ENCODE measurements at regions not wholly inside any gene's neighbourhood (a gene's known extent, or its start where the extent isn't known, plus 50 kb on each side); places are given as distances from the start of the nearest gene placed in this dataset.

DNA sequence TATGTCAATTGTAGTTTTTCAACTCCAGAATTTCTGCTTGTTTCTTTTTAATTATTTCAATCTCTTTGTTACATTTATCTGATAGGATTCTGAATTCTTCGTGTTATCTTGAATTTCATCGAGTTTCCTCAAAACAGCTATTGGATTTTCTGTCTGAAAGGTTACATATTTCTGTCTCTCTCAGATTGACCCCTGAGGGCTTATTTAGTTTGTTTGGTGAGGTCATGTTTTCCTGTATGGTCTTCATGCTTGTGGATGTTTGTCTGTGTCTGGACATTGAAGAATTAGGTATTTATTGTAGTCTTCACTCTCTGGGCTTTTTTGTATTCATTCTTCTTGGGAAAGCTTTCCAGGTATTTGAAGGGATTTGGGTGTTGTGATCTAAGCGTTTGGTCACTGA, 85.6 kb downstream of the SNAPC1 start:
- DNase-seq, result no peak

- no peak for DNase-seq
Observed at GRCh38 chr14:61854898-61855297, 92.7 kb downstream of the SNAPC1 start.

DNA sequence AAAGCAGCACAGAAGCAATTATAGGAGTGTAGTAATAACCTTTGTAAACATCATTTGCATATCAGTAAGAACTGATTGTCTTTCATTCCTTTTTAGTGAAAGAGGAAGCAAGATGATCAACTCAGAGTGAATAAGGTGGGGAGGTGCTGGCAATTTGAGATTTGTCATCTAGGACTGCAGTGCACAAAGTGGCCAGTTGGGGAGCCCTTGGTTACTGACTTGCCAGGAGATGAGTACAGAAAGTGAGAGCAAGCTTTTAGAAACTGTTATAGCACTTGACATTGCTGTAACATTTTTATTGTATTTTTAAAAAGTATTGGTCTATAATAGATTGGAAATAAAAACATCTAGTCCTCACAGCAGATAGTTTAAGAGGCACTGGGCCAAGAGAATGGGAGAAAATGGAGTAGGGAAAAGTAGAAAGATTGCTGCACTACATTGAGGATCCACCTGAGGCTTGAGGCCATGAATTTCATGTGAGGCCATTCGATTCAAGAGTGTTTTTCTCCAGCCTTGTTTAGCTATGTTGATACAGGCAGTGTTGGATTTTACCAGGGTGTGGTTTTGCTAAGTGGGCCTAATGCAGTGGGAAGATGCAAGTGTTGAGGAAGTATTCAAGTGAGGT, 98.2 kb downstream of the SNAPC1 start:
- DNase-seq, result peak; percentile 74

DNA sequence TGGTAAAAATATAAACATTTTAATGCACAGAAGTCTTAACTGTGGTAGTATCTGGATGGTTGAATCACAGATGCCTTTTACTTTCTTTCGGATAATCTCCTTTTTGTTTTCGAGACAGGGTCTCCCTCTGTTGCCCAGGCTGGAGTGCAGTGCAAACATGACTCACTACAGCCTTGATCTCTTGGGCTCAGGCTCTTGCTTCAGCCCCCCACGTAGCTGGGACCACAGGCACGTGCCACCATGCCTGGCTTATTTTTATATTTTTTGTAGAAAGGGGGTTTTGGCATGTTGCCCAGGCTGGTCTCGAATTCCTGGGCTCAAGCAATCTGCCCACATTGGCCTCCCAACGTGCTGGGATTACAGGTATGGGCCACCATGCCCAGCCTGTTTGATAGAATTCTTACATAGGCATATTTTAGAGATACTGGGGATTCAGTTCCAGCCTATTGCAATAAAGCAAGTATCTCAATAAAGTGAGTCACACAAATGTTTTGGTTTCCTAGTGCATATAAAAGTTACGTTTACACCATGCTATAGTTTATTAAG, 99.2 kb downstream of the SNAPC1 start:
- no peak for DNase-seq

GRCh38 chr14:61864329-61864898, 102.2 kb downstream of the SNAPC1 start:
- DNase-seq, result no peak

DNA sequence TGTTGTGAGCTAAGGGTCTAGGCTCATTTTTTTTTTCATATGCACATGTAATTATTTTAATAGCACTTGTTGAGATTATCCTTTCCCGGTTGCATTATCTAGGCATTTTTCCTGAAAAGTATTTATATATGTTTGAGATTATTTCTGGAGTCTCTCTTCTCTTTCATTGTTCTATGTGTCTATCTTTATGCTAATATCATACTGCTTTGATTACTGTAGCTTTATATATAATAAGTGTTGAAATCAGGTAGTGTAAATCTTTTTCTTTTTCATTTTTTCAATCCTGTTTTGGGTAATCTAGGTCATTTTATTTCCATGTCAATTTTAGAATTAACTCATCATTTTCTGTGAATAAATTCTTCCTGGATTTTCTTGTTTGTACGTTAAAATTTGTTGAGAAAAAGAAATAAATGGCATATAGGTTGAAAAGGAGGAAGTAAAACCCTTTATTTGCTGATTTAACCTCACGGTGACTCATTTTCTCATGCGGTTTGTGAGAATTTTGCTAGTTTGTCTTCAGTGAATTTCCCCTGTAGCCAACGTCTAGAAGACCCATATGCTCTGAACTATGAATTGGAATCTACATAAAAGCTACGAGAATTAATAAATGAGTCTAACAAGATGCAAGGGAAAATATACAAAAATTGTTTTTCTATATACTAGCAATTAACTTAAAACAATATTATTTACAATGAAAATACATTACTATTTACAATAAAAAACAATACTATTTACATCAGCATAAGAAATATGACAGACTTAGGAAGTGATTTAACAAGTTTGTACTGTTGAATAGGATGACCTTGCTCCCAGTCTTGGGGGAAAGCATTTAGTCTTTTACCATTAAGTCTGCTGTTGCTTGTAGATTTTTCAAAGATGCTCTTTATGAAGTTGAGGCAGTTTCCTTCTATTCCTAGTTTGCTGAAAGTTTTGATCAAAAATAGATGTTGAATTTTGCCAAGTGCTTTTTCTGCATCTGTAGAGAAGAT, 105.0 kb downstream of the SNAPC1 start:
- DNase-seq, result no peak

DNA sequence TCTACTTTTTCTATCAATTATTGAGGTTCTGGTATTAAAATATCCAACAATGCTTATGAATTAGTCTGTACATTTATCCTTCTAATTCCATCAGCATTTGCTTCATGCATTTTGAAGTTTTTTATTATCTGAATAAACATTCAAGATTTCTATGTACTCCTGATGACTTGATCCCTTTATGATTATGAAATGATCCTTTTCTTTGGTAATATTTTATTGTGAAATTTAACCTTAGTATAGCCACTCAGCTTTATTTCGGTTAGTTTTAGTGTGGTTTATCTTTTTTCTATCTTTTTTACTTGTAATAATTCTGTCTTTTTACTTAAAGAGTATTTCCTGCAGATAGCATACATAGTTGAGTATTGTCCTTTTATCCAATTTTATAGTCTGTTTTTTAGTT, 106.6 kb downstream of the SNAPC1 start:
- DNase-seq, result no peak

- no peak for DNase-seq
Observed at GRCh38 chr14:61870163-61870562, 107.9 kb downstream of the SNAPC1 start.

DNA sequence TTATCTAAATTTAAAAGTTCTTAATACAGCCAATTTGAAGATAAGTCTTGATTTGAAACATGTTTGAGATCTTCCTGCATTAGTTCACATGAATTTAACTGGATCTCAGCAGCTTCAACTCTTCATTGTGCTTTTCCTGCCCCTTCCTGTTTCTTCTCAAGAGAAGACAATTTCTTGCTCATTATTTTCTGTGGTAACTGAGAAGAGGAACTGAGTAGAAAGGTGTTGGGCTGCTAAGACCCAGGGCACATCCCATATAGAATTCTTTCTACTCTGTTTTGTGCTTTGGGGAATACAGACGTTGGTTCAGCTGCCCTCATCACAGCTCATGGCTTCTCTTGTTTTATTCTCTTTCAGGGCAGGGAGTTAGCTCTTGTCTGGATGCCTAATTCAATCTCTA, 110.2 kb downstream of the SNAPC1 start:
- no peak for DNase-seq

DNA sequence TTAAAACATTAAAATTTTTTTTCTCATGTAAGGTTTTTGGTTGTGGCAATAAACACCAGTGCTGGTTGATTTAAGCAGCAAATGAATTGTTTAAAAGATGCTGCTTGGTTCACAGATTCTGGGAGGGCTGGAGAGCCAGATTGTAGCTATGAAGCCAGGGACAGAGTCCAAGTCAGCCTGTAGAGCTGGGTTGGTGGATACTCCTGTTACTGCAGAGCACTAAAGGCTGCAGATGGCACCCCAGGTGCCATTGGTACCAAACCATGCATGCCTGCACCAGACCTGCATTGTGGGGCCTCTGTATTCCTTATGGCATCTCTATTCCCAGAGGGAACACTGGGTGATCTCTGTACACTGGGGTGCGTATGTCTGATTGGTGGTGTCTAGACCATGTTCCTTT, 113.3 kb downstream of the SNAPC1 start:
- DNase-seq, result no peak

GRCh38 chr14:61876362-61877034, 114.3 kb downstream of the SNAPC1 start:
- DNase-seq, result no peak

DNA sequence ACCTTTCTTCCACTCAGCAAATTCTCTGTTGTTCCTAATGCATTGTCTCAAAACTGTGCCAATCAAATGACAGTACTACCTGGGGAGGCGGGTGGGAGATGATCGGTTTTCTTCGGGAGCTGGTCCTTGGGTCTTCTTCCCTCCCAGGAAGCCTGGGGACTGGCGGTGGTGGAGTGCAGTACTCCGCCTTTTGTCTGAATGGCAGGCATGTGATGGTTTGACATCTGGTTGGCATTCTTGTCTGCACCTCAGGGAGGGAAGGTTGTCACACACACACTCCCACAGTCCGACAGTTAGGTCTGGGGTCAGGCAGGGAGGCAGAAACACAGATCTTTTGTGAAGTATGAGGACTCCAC, 114.8 kb downstream of the SNAPC1 start:
- DNase-seq, result no peak

DNA sequence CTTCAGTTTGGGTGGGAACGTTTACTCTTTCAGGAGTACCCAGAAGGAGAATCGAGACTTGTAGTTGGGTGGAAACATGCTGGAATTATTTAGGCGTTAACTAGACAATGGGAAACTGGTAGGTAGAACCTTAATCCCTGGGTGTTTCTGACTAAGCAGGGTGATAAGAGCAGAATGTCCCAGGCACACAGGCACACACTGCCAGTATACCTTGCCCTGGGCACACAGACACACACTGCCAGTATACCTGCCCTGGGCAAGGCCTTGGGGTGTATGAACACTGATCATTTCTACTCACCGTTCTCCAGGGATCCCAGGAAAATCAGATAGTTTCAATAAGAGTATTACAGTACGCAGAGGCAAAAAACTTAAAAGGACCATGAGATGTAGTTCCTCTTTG, 115.5 kb downstream of the SNAPC1 start:
- no peak for DNase-seq

DNA sequence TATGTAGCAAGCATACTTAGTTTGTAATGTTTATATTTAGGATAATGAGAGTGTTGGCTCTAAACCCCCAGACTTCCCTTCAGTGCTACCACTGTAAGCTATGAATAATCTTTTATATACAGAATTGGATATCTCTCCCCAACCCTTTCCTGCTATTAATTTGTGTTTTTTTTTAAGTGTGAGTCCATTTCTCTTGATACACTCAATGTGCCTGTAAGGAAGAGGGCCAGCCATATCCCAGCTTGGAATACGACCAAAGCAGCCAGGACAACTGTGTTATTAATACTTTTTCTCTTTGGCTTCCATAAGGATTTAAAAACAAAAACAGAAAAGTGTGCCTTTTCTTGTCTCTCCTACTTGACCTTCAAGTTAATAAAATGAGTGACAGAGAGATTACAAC, 116.7 kb downstream of the SNAPC1 start:
- no peak for DNase-seq

- no peak for DNase-seq
Observed at GRCh38 chr14:61881046-61881445, 118.8 kb downstream of the SNAPC1 start.

DNA sequence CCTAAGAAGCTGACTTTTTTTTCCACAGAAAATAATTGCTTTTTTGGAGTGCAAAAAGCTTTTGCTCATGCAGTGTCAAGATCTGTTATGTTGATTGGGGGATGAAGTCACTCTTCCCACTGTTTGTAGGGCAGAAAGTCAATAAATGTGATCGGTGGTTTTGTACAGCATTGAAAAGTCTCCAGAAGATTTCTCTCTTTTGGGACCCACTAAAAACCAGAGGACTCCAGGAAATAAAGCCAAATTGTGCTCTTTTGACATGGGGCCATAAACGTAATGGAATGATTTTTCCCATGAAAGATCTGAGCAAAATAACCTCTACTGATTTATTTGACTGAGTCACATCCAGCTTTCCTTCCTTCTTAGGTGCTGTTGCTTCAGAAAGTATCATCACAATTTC, 122.5 kb downstream of the SNAPC1 start:
- no peak for DNase-seq

DNA sequence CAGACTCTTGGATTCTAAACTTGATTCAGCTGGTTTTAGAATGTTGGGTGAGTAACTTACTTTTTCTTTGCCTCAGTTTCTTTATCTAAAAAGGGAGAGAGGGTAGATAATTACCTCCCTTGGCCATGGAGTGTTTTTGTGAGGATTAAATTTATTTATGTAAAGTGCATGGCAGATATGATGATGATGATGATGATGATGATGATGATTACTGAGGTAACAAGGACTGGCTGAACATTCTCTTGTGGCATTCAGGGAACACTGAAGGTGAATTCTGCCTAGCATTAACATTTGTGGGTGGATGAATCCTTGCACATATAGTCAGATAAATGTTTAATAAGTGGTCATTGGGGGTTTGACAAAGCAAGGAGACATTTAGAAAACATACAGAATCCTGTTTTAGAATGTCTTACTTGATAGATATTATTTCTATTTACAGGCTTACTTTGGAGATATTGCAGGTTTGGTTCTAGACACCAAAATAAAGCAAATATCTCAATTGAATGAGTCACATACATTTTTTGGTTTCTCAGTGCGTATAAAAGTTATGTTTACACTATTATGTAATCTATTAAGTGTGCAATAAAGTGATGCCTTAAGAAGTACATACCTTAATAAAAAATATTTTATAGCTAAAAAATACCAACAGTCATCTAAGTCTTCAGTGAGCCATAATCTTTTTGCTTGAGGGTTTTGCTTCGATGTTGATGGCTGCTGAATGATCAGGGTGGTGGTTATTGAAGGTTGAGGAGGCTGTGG, 123.2 kb downstream of the SNAPC1 start:
- DNase-seq, result no peak

GRCh38 chr14:61887628-61888027, 125.4 kb downstream of the SNAPC1 start:
- DNase-seq, result no peak

GRCh38 chr14:61889914-61890351, 127.7 kb downstream of the SNAPC1 start:
- peak; percentile 11 for DNase-seq

GRCh38 chr14:61891170-61891569, 128.9 kb downstream of the SNAPC1 start:
- no peak for DNase-seq

- DNase-seq, result no peak
Observed at GRCh38 chr14:61891810-61892209, 129.6 kb downstream of the SNAPC1 start.

- DNase-seq, result no peak
Observed at GRCh38 chr14:61893371-61893940, 131.2 kb downstream of the SNAPC1 start.
